ENCODE measurements at regions not wholly inside any gene's neighbourhood (a gene's known extent, or its start where the extent isn't known, plus 50 kb on each side); places are given as distances from the start of the nearest gene placed in this dataset.

- Mint-ChIP-seq H3K4me1 (ENCODE audit: low read depth, unreplicated experiment) (no peaks in the 10 kb centered on the region), H3K9me3 (ENCODE audit: low read depth, unreplicated experiment) (no peaks in the 10 kb centered on the region), H3K27ac (ENCODE audit: unreplicated experiment) (no peak overlapping the region), H3K27me3 (ENCODE audit: unreplicated experiment) (peaks cover 100% of the 10 kb centered on the region), H3K4me3 (ENCODE audit: low read depth, unreplicated experiment) (no peak overlapping the region), H3K36me3 (ENCODE audit: insufficient read depth, unreplicated experiment) (no peaks in the 10 kb centered on the region)
- intact Hi-C loops (cut with micrococcal nuclease; ENCODE audit: unreplicated experiment) = no loop called here
- no TSS peak for BruUV-seq (replicated peaks)
- no peak for TF ChIP-seq CTCF (IDR thresholded peaks at IDR 0.05; ENCODE audit: unreplicated experiment)
- CTCF ChIA-PET = interaction anchor here (1.3 kb wide), 1 partner anchor 13 kb away, joined by 4 read pairs; no protein-coding TSS in a partner anchor
- no peak for DNase-seq
Observed at GRCh38 chr22:22410121-22410520, 98.4 kb downstream of the ZNF280B start.

GRCh38 chr22:22410677-22411076, 97.9 kb downstream of the ZNF280B start:
- intact Hi-C loops (cut with micrococcal nuclease; ENCODE audit: unreplicated experiment) = no loop called here
- no peak overlapping the region for H3K27ac Mint-ChIP-seq (ENCODE audit: unreplicated experiment)
- TF ChIP-seq CTCF (IDR thresholded peaks at IDR 0.05; ENCODE audit: unreplicated experiment) = no peak
- peaks cover 100% of the 10 kb centered on the region for H3K27me3 Mint-ChIP-seq (ENCODE audit: unreplicated experiment)
- no peaks in the 10 kb centered on the region for H3K36me3 Mint-ChIP-seq (ENCODE audit: insufficient read depth, unreplicated experiment)
- DNase-seq = no peak
- no peaks in the 10 kb centered on the region for H3K9me3 Mint-ChIP-seq (ENCODE audit: low read depth, unreplicated experiment)
- CTCF ChIA-PET = interaction anchor here (0.7 to 1.3 kb wide), 3 partner anchors 12 to 1311 kb away, joined by 3 to 4 read pairs (median 3); no protein-coding TSS in a partner anchor
- no peaks in the 10 kb centered on the region for H3K4me1 Mint-ChIP-seq (ENCODE audit: low read depth, unreplicated experiment)
- BruUV-seq (replicated peaks) = no TSS peak
- H3K4me3 Mint-ChIP-seq (ENCODE audit: low read depth, unreplicated experiment) = no peak overlapping the region

DNA sequence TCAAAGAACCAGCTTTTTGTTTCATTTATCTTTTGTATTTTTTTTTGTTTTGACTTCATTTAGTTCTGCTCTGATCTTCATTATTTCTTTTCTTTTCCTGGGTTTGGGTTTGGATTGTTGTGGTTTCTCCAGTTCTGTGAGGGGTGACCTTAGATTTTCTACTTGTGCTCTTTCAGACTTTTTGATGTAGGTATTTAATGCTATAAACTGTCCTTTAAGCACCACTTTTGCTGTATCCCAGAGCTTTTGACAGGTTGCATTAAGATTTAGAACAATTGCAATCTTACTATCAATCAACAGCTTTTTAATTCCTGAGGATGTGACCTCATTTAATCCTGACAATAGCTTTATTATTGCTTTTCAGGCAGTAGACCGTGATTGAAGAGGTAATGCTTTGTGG, 94.3 kb downstream of the ZNF280B start:
- Mint-ChIP-seq H3K4me1 (ENCODE audit: low read depth, unreplicated experiment) (no peaks in the 10 kb centered on the region), H3K4me3 (ENCODE audit: low read depth, unreplicated experiment) (no peak overlapping the region), H3K27ac (ENCODE audit: unreplicated experiment) (no peak overlapping the region), H3K36me3 (ENCODE audit: insufficient read depth, unreplicated experiment) (no peaks in the 10 kb centered on the region), H3K9me3 (ENCODE audit: low read depth, unreplicated experiment) (no peaks in the 10 kb centered on the region), H3K27me3 (ENCODE audit: unreplicated experiment) (peaks cover 98% of the 10 kb centered on the region)
- BruUV-seq (replicated peaks) = no TSS peak
- TF ChIP-seq CTCF (IDR thresholded peaks at IDR 0.05; ENCODE audit: unreplicated experiment) = no peak
- CTCF ChIA-PET = interaction anchor here (0.7 to 1.6 kb wide), 3 partner anchors 9 to 528 kb away, joined by 3 to 5 read pairs (median 3); no protein-coding TSS in a partner anchor
- no peak for DNase-seq
- intact Hi-C loops (cut with micrococcal nuclease; ENCODE audit: unreplicated experiment) = no loop called here

DNA sequence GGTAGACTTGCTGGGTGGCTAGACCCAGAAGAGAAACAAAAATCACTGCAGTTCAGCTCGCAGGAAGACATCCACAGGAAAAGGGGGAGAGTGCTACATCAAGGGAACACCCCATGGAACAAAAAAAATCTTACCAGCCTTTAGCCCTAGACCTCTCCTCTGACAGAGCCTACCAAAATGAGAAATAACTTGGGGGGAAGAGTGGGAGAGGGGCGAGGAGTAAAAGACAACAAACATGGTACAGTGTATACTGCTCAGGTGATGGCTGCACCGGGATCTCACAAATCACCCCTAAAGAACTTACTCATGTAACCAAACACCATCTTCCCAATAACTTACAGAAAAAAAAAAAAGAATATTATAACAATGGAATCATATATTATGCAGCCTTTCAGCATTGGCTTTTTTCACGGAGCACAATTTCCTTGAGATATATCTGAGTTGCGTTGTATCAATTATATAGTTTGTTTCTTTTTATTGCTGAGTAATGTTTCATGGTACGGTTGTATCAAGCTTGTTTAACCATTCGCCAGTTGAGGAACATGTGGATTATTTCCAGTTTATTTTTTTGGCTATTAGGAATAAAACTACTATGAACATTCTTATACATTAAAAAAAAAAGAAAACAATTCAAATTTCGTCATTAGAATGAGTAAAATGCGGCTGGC, 90.9 kb downstream of the ZNF280B start:
- no peak overlapping the region for H3K27ac Mint-ChIP-seq (ENCODE audit: unreplicated experiment)
- no peak for TF ChIP-seq CTCF (IDR thresholded peaks at IDR 0.05; ENCODE audit: unreplicated experiment)
- no peaks in the 10 kb centered on the region for H3K36me3 Mint-ChIP-seq (ENCODE audit: insufficient read depth, unreplicated experiment)
- CTCF ChIA-PET = no interaction called here
- no peaks in the 10 kb centered on the region for H3K9me3 Mint-ChIP-seq (ENCODE audit: low read depth, unreplicated experiment)
- DNase-seq = no peak
- BruUV-seq (replicated peaks) = no TSS peak
- no peaks in the 10 kb centered on the region for H3K4me1 Mint-ChIP-seq (ENCODE audit: low read depth, unreplicated experiment)
- peaks cover 97% of the 10 kb centered on the region for H3K27me3 Mint-ChIP-seq (ENCODE audit: unreplicated experiment)
- intact Hi-C loops (cut with micrococcal nuclease; ENCODE audit: unreplicated experiment) = no loop called here
- no peak overlapping the region for H3K4me3 Mint-ChIP-seq (ENCODE audit: low read depth, unreplicated experiment)
